Neural cell (in vitro differentiated cells): ENCODE measurements at regions not wholly inside any gene's neighbourhood (a gene's known extent, or its start where the extent isn't known, plus 50 kb on each side); places are given as distances from the start of the nearest gene placed in this dataset.
A peak's percentile ranks its signal among the peaks of the same experiment; 100 is the strongest.

Experiments used
- H2AFZ ChIP-seq: fragments of 200-600, 300-800 bp; sonication (generic), shearing (Covaris generic); 2 replicates; pipeline ENCODE4 v1.6.0; 2014; ENCODE audit warnings: low read depth, mild to moderate bottlenecking, antibody characterized with exemption, low read length, moderate library complexity
- H3F3A ChIP-seq: fragments of 200-600 bp; shearing (Covaris generic); 2 replicates; pipeline ENCODE4 v1.6.1; 2016; ENCODE audit warnings: mild to moderate bottlenecking, moderate library complexity, mixed read lengths, antibody characterized with exemption, low read length; ENCODE audit not compliant: insufficient read depth, poor library complexity, severe bottlenecking
- H3K27ac ChIP-seq: fragments of 200-600, 300-800 bp; sonication (generic), shearing (Covaris generic); 2 replicates; pipeline ENCODE4 v1.5.1; 2014; ENCODE audit warnings: mild to moderate bottlenecking, low read length, moderate library complexity
- H3K27me3 ChIP-seq: fragments of 300-800, 200-600 bp; sonication (generic), shearing (Covaris generic); 2 replicates; pipeline ENCODE4 v1.6.0; 2014; ENCODE audit warnings: mild to moderate bottlenecking, low read depth, low read length, moderate library complexity; ENCODE audit not compliant: insufficient read depth
- H3K36me3 ChIP-seq: fragments of 300-800, 200-600 bp; sonication (generic), shearing (Covaris generic); 2 replicates; pipeline ENCODE4 v1.5.1; 2014; ENCODE audit warnings: mild to moderate bottlenecking, antibody characterized with exemption, low read length, moderate library complexity; ENCODE audit not compliant: insufficient read depth
- H3K4me2 ChIP-seq: fragments of 300-800, 200-600 bp; sonication (generic), shearing (Covaris generic); 2 replicates; pipeline ENCODE4 v1.6.0; 2014; ENCODE audit warnings: mild to moderate bottlenecking, low read length
- H3K4me3 ChIP-seq: fragments of 300-800, 200-600 bp; sonication (generic), shearing (Covaris generic); 2 replicates; pipeline ENCODE4 v1.5.1; 2014; ENCODE audit warnings: mild to moderate bottlenecking, low read length, moderate library complexity
- H3K79me2 ChIP-seq: fragments of 200-600 bp; shearing (Covaris generic); replicated peaks from 2 replicates; pipeline ENCODE4 v1.6.0; 2014; ENCODE audit warnings: mild to moderate bottlenecking, low read length, moderate library complexity; ENCODE audit not compliant: insufficient read depth
- H3K9ac ChIP-seq: fragments of 300-800, 200-600 bp; sonication (generic), shearing (Covaris generic); 2 replicates; pipeline ENCODE4 v1.6.1; 2016; ENCODE audit warnings: mild to moderate bottlenecking, low read length, mixed read lengths
- H3K9me2 ChIP-seq: fragments of 200-600 bp; shearing (Covaris generic); 2 replicates; pipeline ENCODE4 v1.6.1; 2016; ENCODE audit warnings: mild to moderate bottlenecking, low read length, mixed read lengths; ENCODE audit not compliant: insufficient read depth
- H3K9me3 ChIP-seq: fragments of 200-600, 300-800 bp; sonication (generic), shearing (Covaris generic); 2 replicates; pipeline ENCODE4 v1.6.1; 2016; ENCODE audit warnings: mild to moderate bottlenecking, mixed run types, low read length, moderate library complexity, mixed read lengths
- H4K20me1 ChIP-seq: fragments of 200-600 bp; shearing (Covaris generic); 2 replicates; pipeline ENCODE4 v1.6.1; 2016; ENCODE audit warnings: mild to moderate bottlenecking, mixed run types; ENCODE audit not compliant: insufficient read depth
- EP300 ChIP-seq: fragments of 450-650 bp; conservative IDR thresholded peaks from 2 replicates; pipeline ENCODE4 v1.6.1; 2014; ENCODE audit warnings: antibody characterized with exemption, mild to moderate bottlenecking, moderate library complexity; ENCODE audit not compliant: poor library complexity, severe bottlenecking
- EZH2 ChIP-seq: fragments of 200-600, 300-800 bp; shearing (Covaris generic), sonication (generic); IDR thresholded peaks from 2 replicates; pipeline ENCODE4 v1.6.1; 2014; ENCODE audit warnings: antibody characterized with exemption, low read length, borderline replicate concordance, mild to moderate bottlenecking; ENCODE audit not compliant: insufficient read depth, poor library complexity, severe bottlenecking
- MXI1 ChIP-seq: fragments of 450-650 bp; conservative IDR thresholded peaks from 2 replicates; pipeline ENCODE4 v1.6.1; 2014; ENCODE audit warnings: antibody characterized with exemption, mild to moderate bottlenecking; ENCODE audit not compliant: poor library complexity, severe bottlenecking
- POLR2AphosphoS5 ChIP-seq: IDR thresholded peaks from 2 replicates; pipeline ENCODE4 v1.6.1; 2012
- RAD21 ChIP-seq: fragments of 450-650 bp; conservative IDR thresholded peaks from 2 replicates; pipeline ENCODE4 v1.6.1; 2014; ENCODE audit warnings: antibody characterized with exemption, mild to moderate bottlenecking, moderate library complexity
- REST ChIP-seq: IDR thresholded peaks from 2 replicates; pipeline ENCODE4 v1.6.1; 2012; ENCODE audit warnings: borderline replicate concordance
- SMC3 ChIP-seq: fragments of 450-650 bp; conservative IDR thresholded peaks from 2 replicates; pipeline ENCODE4 v1.6.1; 2014; ENCODE audit warnings: antibody characterized with exemption, mild to moderate bottlenecking, moderate library complexity; ENCODE audit not compliant: poor library complexity
- TAF1 ChIP-seq: IDR thresholded peaks from 2 replicates; pipeline ENCODE4 v1.6.1; 2012; ENCODE audit warnings: low read depth
- TF ChIP-seq, protein P1 (sequence below): fragments of 450-650 bp; IDR thresholded peaks from 2 replicates; pipeline ENCODE4 v1.5.1; 2014; ENCODE audit warnings: antibody characterized with exemption, mild to moderate bottlenecking, moderate library complexity; ENCODE audit not compliant: poor library complexity, severe bottlenecking

GRCh38 chr15:72939514-72940228 lies 112.6 kb upstream of the NEO1 start:
- no peaks in the 10 kb centered on the region for H3K36me3 ChIP-seq
- H3K27ac ChIP-seq, result peak overlapping the region; percentile 67
- H3K9ac ChIP-seq, result no peak overlapping the region
- no peaks in the 10 kb centered on the region for H3K9me3 ChIP-seq
- H3K4me2 ChIP-seq, result no peak overlapping the region
- H3K27me3 ChIP-seq, result no peaks in the 10 kb centered on the region
- H3K79me2 ChIP-seq, result no peaks in the 10 kb centered on the region
- H3F3A ChIP-seq, result peaks cover 6% of the 10 kb centered on the region
- TF ChIP-seq EZH2, result no peak
- TF ChIP-seq EP300, result peak; percentile 52
- H2AFZ ChIP-seq, result peak overlapping the region; percentile 22
- no peaks in the 10 kb centered on the region for H3K9me2 ChIP-seq
- H4K20me1 ChIP-seq, result no peaks in the 10 kb centered on the region
- H3K4me3 ChIP-seq, result peak overlapping the region; percentile 22

GRCh38 chr15:72936691-72937679 lies 115.3 kb upstream of the NEO1 start:
- Histone ChIP-seq H3K79me2 (no peaks in the 10 kb centered on the region), H3K9ac (no peak overlapping the region), H2AFZ (no peak overlapping the region), H3K4me3 (no peak overlapping the region), H3K27me3 (no peaks in the 10 kb centered on the region), H3K36me3 (no peaks in the 10 kb centered on the region), H3K27ac (no peak overlapping the region), H3K9me2 (no peaks in the 10 kb centered on the region), H3F3A (peaks cover 6% of the 10 kb centered on the region), H3K4me2 (no peak overlapping the region), H3K9me3 (no peaks in the 10 kb centered on the region), H4K20me1 (no peaks in the 10 kb centered on the region)
- no peak for TF ChIP-seq TAF1
- TF ChIP-seq EZH2, result no peak

DNA sequence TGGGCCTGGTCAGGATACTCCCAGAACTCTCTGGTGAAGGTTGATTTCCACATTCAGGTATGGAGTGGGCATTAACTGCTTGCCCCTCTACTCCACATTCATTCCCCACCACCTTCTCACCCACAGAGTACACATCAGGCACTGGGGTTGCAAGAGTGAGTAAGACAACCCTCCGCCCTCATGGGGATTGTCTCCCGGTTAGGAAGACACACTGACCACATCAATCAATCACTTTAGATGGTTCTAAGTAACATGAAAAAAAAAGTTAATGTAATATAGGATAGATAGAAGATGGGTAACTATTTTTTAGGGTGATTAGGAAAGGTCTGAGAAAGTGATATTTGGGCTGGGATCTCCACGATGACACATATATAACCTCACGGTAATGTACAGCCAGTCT lies 116.0 kb upstream of the NEO1 start:
- no peak overlapping the region for H3K9ac ChIP-seq
- H3K9me3 ChIP-seq, result no peaks in the 10 kb centered on the region
- no peaks in the 10 kb centered on the region for H3K27me3 ChIP-seq
- H3K36me3 ChIP-seq, result no peaks in the 10 kb centered on the region
- no peak overlapping the region for H3K4me3 ChIP-seq
- H3K4me2 ChIP-seq, result no peak overlapping the region
- H3F3A ChIP-seq, result peaks cover 6% of the 10 kb centered on the region
- TF ChIP-seq EZH2 (no peak), EP300 (no peak), RAD21 (no peak), POLR2AphosphoS5 (no peak), TAF1 (no peak), SMC3 (no peak)
- H2AFZ ChIP-seq, result no peak overlapping the region
- H3K9me2 ChIP-seq, result no peaks in the 10 kb centered on the region
- no peak overlapping the region for H3K27ac ChIP-seq
- H4K20me1 ChIP-seq, result no peaks in the 10 kb centered on the region
- no peaks in the 10 kb centered on the region for H3K79me2 ChIP-seq

- Histone ChIP-seq H3K27me3 (no peaks in the 10 kb centered on the region), H2AFZ (no peak overlapping the region), H3K79me2 (no peaks in the 10 kb centered on the region), H3F3A (peaks cover 6% of the 10 kb centered on the region), H3K4me3 (no peak overlapping the region), H3K36me3 (no peaks in the 10 kb centered on the region), H3K9me3 (no peaks in the 10 kb centered on the region), H3K27ac (no peak overlapping the region), H4K20me1 (no peaks in the 10 kb centered on the region), H3K9ac (no peak overlapping the region), H3K4me2 (no peak overlapping the region), H3K9me2 (no peaks in the 10 kb centered on the region)
- TF ChIP-seq MXI1 (no peak), EP300 (no peak), TAF1 (no peak), EZH2 (no peak), REST (no peak), SMC3 (no peak)
- TF ChIP-seq, protein P1, sequence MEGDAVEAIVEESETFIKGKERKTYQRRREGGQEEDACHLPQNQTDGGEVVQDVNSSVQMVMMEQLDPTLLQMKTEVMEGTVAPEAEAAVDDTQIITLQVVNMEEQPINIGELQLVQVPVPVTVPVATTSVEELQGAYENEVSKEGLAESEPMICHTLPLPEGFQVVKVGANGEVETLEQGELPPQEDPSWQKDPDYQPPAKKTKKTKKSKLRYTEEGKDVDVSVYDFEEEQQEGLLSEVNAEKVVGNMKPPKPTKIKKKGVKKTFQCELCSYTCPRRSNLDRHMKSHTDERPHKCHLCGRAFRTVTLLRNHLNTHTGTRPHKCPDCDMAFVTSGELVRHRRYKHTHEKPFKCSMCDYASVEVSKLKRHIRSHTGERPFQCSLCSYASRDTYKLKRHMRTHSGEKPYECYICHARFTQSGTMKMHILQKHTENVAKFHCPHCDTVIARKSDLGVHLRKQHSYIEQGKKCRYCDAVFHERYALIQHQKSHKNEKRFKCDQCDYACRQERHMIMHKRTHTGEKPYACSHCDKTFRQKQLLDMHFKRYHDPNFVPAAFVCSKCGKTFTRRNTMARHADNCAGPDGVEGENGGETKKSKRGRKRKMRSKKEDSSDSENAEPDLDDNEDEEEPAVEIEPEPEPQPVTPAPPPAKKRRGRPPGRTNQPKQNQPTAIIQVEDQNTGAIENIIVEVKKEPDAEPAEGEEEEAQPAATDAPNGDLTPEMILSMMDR, result no peak
Observed at GRCh38 chr15:72935521-72935920, 116.7 kb upstream of the NEO1 start.
